Naive thymus-derived CD4-positive, alpha-beta T cell (primary cell): ENCODE measurements at regions not wholly inside any gene's neighbourhood (a gene's known extent, or its start where the extent isn't known, plus 50 kb on each side); places are given as distances from the start of the nearest gene placed in this dataset.

Experiments used
- ATAC-seq: fragments of 150-1000 bp; cut with Tn5 transposase; 2 replicates; pipeline ENCODE4 v1.10.0; 2021; ENCODE audit warnings: mild to moderate bottlenecking, moderate library complexity
- CTCF ChIA-PET: fragments of 350-600 bp; sonication (Branson Sonifier 250); formaldehyde crosslinking; loops from one replicate; lab custom pipeline; 2021; ENCODE audit warnings: antibody characterized with exemption; lab: Charles Lee
- POLR2A ChIA-PET: fragments of 350-600 bp; sonication (Branson Sonifier 250); formaldehyde crosslinking; loops from one replicate; lab custom pipeline; 2021; ENCODE audit warnings: antibody characterized with exemption, inconsistent platforms; lab: Charles Lee
- DNase-seq, 9 donors: peaks; one replicate each; pipeline versions ENCODE4 v3.0.0 to v3.0.0-alpha.2; 2020 to 2022; ENCODE audit warnings: mixed read lengths in 1 of 9
- H3K27ac ChIP-seq: one replicate; pipeline ENCODE4 v1.7.0; 2013; ENCODE audit warnings: mild to moderate bottlenecking, low read depth, low read length, moderate library complexity
- H3K27me3 ChIP-seq, 2 donors: one replicate each; pipeline ENCODE4 v1.7.0; 2013; ENCODE audit warnings: low read length in 2 of 2, mild to moderate bottlenecking in 2 of 2, moderate library complexity in 2 of 2; ENCODE audit not compliant: control insufficient read depth in 2 of 2, insufficient read depth in 2 of 2
- H3K36me3 ChIP-seq, 3 experiments: 1 replicate in 2 of 3; 2 replicates in 1 of 3; pipeline ENCODE4 v1.7.0; 2013; ENCODE audit warnings: low read length in 3 of 3, mild to moderate bottlenecking in 3 of 3, moderate library complexity in 1 of 3; ENCODE audit not compliant: insufficient read depth in 3 of 3, control insufficient read depth in 2 of 3
- H3K4me1 ChIP-seq, 2 donors: one replicate each; pipeline ENCODE4 v1.7.0; 2013; ENCODE audit warnings: low read length in 2 of 2, mild to moderate bottlenecking in 2 of 2, moderate library complexity in 1 of 2; ENCODE audit not compliant: control insufficient read depth in 2 of 2, insufficient read depth in 2 of 2
- H3K4me3 ChIP-seq: 2 replicates; pipeline ENCODE4 v1.7.0; 2013; ENCODE audit warnings: mild to moderate bottlenecking, low read length
- H3K9me3 ChIP-seq, 3 experiments: 1 replicate in 2 of 3; 2 replicates in 1 of 3; pipeline ENCODE4 v1.7.0; 2013; ENCODE audit warnings: low read length in 3 of 3; ENCODE audit not compliant: control insufficient read depth in 2 of 3
- H3K27ac Mint-ChIP-seq, 9 donors: one replicate each; pipeline ENCODE4 v1.8.0; 2020 to 2022; ENCODE audit warnings: mixed read lengths in 9 of 9, mild to moderate bottlenecking in 8 of 9, moderate library complexity in 5 of 9, inconsistent platforms in 2 of 9
- H3K27me3 Mint-ChIP-seq, 5 donors: one replicate each; pipeline ENCODE4 v1.8.0; 2021 to 2022; ENCODE audit warnings: mixed read lengths in 5 of 5, mild to moderate bottlenecking in 1 of 5
- H3K36me3 Mint-ChIP-seq, 5 donors: one replicate each; pipeline ENCODE4 v1.8.0; 2020 to 2022; ENCODE audit warnings: mixed read lengths in 5 of 5, mild to moderate bottlenecking in 3 of 5, inconsistent platforms in 1 of 5
- H3K4me1 Mint-ChIP-seq, 7 donors: one replicate each; pipeline ENCODE4 v1.8.0; 2020 to 2022; ENCODE audit warnings: mixed read lengths in 7 of 7, mild to moderate bottlenecking in 3 of 7, inconsistent platforms in 1 of 7
- H3K4me3 Mint-ChIP-seq, 10 donors: one replicate each; pipeline ENCODE4 v1.8.0; 2020 to 2022; ENCODE audit warnings: mild to moderate bottlenecking in 10 of 10, mixed read lengths in 10 of 10, moderate library complexity in 6 of 10, inconsistent platforms in 2 of 10
- H3K9me3 Mint-ChIP-seq, 11 donors: one replicate each; pipeline ENCODE4 v1.8.0; 2020 to 2022; ENCODE audit warnings: mixed read lengths in 11 of 11, mild to moderate bottlenecking in 4 of 11, inconsistent platforms in 1 of 11, moderate library complexity in 1 of 11
- intact Hi-C, 2 donors: fragments of 100-400 bp; cut with micrococcal nuclease; formaldehyde crosslinking; loops; one replicate each; pipeline ENCODE4 v1.15.1; 2023

DNA sequence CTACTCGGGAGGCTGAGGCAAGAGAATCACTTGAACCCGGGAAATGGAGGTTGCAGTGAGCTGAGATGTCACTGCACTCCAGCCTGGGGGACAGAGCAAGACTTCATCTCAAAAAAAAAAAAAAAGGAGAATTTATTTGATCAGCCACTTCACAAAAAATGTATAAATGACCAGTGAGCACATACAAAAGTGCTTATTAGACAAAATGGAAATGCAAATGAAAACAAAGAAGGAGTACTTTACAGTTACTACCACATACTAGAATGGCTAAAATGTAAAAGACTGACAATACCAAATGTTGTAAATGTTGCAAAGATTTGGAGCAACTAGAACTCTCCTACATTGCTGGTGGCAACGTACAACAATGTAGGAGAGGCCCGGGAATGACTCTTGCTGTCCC is 241.8 kb upstream of the SOX9 start:
- no peaks in the 10 kb centered on the region for H3K36me3 ChIP-seq
- Mint-ChIP-seq H3K36me3 (no peaks in the 10 kb centered on the region), H3K27me3 (peaks cover 0 to 4% (median 0%) of the 10 kb centered on the region in 5 donors), H3K4me1 (no peaks in the 10 kb centered on the region), H3K4me3 (no peak overlapping the region), H3K9me3 (peaks cover 0 to 16% (median 4%) of the 10 kb centered on the region in 11 donors), H3K27ac (no peak overlapping the region)
- DNase-seq (no peak), ATAC-seq (no peak)
- no peaks in the 10 kb centered on the region for H3K27me3 ChIP-seq
- intact Hi-C loops = no loop called here
- no peak overlapping the region for H3K4me3 ChIP-seq
- ChIA-PET POLR2A (no interaction called here), CTCF (no interaction called here)
- H3K9me3 ChIP-seq = no peaks in the 10 kb centered on the region
- H3K4me1 ChIP-seq = no peaks in the 10 kb centered on the region
- no peak overlapping the region for H3K27ac ChIP-seq

- intact Hi-C loops = no loop called here
- no peak overlapping the region for H3K27ac ChIP-seq
- H3K4me1 Mint-ChIP-seq = no peaks in the 10 kb centered on the region
- CTCF ChIA-PET = no interaction called here
- ATAC-seq (no peak), DNase-seq (no peak)
- H3K27me3 ChIP-seq = no peaks in the 10 kb centered on the region
- H3K4me1 ChIP-seq = no peaks in the 10 kb centered on the region
- peaks cover 0 to 17% (median 6%) of the 10 kb centered on the region in 11 donors for H3K9me3 Mint-ChIP-seq
- no peak overlapping the region for H3K27ac Mint-ChIP-seq
- peaks cover 0 to 4% (median 0%) of the 10 kb centered on the region in 5 donors for H3K27me3 Mint-ChIP-seq
- no peaks in the 10 kb centered on the region for H3K9me3 ChIP-seq
- no peaks in the 10 kb centered on the region for H3K36me3 Mint-ChIP-seq
- no peak overlapping the region for H3K4me3 Mint-ChIP-seq
- POLR2A ChIA-PET = no interaction called here
- no peaks in the 10 kb centered on the region for H3K36me3 ChIP-seq
- no peak overlapping the region for H3K4me3 ChIP-seq
These were observed 239.8 kb upstream of the SOX9 start for GRCh38 chr17:71881041-71881440.

DNA sequence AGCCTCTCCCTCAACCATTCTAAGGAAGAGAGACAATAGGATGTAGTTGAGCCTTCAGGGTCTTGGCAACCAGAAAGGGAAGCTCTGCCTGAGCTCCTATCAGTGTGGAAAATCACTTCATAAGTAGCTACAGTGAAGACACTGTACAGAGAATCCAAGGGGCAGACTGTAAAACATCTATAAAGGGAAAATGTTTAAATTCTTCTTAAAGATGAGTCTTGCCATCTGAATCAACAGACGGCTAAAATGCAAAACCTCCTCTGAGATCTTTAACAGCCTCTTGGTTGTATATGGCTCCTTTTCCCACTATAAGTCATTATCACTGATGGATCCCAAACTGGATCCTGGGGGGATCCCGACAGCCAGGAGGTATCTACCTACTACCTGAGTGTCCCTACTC is 239.2 kb upstream of the SOX9 start:
- intact Hi-C loops = no loop called here
- H3K27me3 ChIP-seq = no peaks in the 10 kb centered on the region

GRCh38 chr17:71883258-71883657 is 237.6 kb upstream of the SOX9 start:
- Mint-ChIP-seq H3K9me3 (peaks cover 0 to 17% (median 6%) of the 10 kb centered on the region in 11 donors), H3K27me3 (peaks cover 0 to 4% (median 0%) of the 10 kb centered on the region in 5 donors), H3K4me3 (no peak overlapping the region), H3K36me3 (no peaks in the 10 kb centered on the region), H3K4me1 (no peaks in the 10 kb centered on the region), H3K27ac (no peak overlapping the region)
- no peak overlapping the region for H3K4me3 ChIP-seq
- DNase-seq (no peak), ATAC-seq (no peak)
- H3K36me3 ChIP-seq = no peaks in the 10 kb centered on the region
- no peaks in the 10 kb centered on the region for H3K4me1 ChIP-seq
- no peaks in the 10 kb centered on the region for H3K27me3 ChIP-seq
- H3K9me3 ChIP-seq = no peaks in the 10 kb centered on the region
- intact Hi-C loops = no loop called here
- ChIA-PET POLR2A (no interaction called here), CTCF (no interaction called here)
- no peak overlapping the region for H3K27ac ChIP-seq

More for the DNA sequence above, 239.2 kb upstream of the SOX9 start:
- no peaks in the 10 kb centered on the region for H3K36me3 Mint-ChIP-seq
- no peak overlapping the region for H3K27ac Mint-ChIP-seq
- CTCF ChIA-PET = no interaction called here
- H3K4me1 ChIP-seq = no peaks in the 10 kb centered on the region
- no peak overlapping the region for H3K4me3 ChIP-seq
- H3K9me3 ChIP-seq = no peaks in the 10 kb centered on the region
- DNase-seq (no peak), ATAC-seq (no peak)
- H3K27me3 Mint-ChIP-seq = peaks cover 0 to 4% (median 0%) of the 10 kb centered on the region in 5 donors
- H3K27ac ChIP-seq = no peak overlapping the region
- no peaks in the 10 kb centered on the region for H3K36me3 ChIP-seq
- H3K9me3 Mint-ChIP-seq = peaks cover 0 to 17% (median 6%) of the 10 kb centered on the region in 11 donors
- H3K4me3 Mint-ChIP-seq = no peak overlapping the region
- POLR2A ChIA-PET = no interaction called here
- H3K4me1 Mint-ChIP-seq = no peaks in the 10 kb centered on the region

GRCh38 chr17:71883845-71884244 is 237.0 kb upstream of the SOX9 start:
- Histone ChIP-seq H3K27me3 (no peaks in the 10 kb centered on the region), H3K9me3 (no peaks in the 10 kb centered on the region), H3K27ac (no peak overlapping the region), H3K4me1 (no peaks in the 10 kb centered on the region), H3K36me3 (no peaks in the 10 kb centered on the region), H3K4me3 (no peak overlapping the region)
- no peaks in the 10 kb centered on the region for H3K4me1 Mint-ChIP-seq
- H3K27ac Mint-ChIP-seq = no peak overlapping the region
- intact Hi-C loops = no loop called here
- peaks cover 0 to 4% (median 0%) of the 10 kb centered on the region in 5 donors for H3K27me3 Mint-ChIP-seq
- no peak for DNase-seq
- H3K9me3 Mint-ChIP-seq = peaks cover 0 to 17% (median 6%) of the 10 kb centered on the region in 11 donors
- ATAC-seq = no peak
- POLR2A ChIA-PET = no interaction called here
- CTCF ChIA-PET = no interaction called here
- no peaks in the 10 kb centered on the region for H3K36me3 Mint-ChIP-seq
- no peak overlapping the region for H3K4me3 Mint-ChIP-seq

DNA sequence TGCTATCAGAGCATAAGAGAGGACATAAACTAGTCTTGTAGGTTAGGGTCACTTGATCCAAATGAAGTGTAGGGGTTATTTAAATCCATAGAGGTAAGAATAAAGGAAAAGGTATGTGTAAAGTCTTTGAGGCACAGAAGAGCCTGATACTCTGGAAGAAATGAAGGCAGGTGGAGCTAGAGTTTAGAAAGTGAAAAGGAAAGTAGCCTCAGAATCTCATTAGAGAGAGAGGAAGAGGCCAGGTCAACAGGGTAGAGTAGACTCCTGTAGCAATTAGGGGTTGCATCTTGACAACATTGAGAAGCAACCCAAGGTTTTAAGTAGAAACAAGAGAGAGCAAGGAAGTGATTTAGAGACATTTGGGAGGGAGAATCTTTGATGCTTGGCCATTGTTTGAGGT is 235.2 kb upstream of the SOX9 start:
- H3K9me3 Mint-ChIP-seq = peaks cover 0 to 29% (median 6%) of the 10 kb centered on the region in 11 donors
- no peaks in the 10 kb centered on the region for H3K36me3 ChIP-seq
- no peaks in the 10 kb centered on the region for H3K4me1 Mint-ChIP-seq
- H3K27me3 Mint-ChIP-seq = peaks cover 0 to 4% (median 0%) of the 10 kb centered on the region in 5 donors
- H3K27ac Mint-ChIP-seq = no peak overlapping the region
- no peaks in the 10 kb centered on the region for H3K9me3 ChIP-seq
- intact Hi-C loops = no loop called here
- H3K27me3 ChIP-seq = no peaks in the 10 kb centered on the region
- CTCF ChIA-PET = no interaction called here
- DNase-seq = no peak
- no peak overlapping the region for H3K4me3 ChIP-seq
- ATAC-seq = no peak
- H3K4me1 ChIP-seq = no peaks in the 10 kb centered on the region
- H3K4me3 Mint-ChIP-seq = no peak overlapping the region
- POLR2A ChIA-PET = no interaction called here
- H3K36me3 Mint-ChIP-seq = no peaks in the 10 kb centered on the region
- H3K27ac ChIP-seq = no peak overlapping the region

DNA sequence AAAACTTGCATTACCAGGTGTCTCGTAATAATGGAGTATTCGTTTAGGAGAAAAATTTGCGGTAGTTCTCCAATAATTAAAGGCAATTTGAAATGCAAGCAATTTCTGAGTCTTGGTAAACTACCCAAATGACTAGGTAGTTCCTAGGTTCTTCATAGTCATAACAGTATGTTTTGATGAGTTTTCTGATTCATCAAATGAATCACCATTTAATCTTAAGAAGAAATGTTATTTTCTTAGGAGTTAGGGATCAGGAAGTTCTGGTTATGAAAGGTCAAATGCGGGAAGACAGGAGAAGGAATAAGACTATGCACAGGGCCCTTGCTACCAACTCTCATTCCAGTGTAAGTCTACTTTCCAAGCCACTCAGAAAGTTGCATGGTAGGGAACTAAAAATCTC is 221.5 kb upstream of the SOX9 start:
- peaks cover 0 to 2% (median 0%) of the 10 kb centered on the region in 7 donors for H3K4me1 Mint-ChIP-seq
- no peak overlapping the region for H3K27ac Mint-ChIP-seq
- no peak overlapping the region for H3K4me3 Mint-ChIP-seq
- DNase-seq (no peak), ATAC-seq (no peak)
- peaks cover 0 to 23% (median 6%) of the 10 kb centered on the region in 11 donors for H3K9me3 Mint-ChIP-seq
- ChIA-PET CTCF (no interaction called here), POLR2A (no interaction called here)
- Histone ChIP-seq H3K36me3 (no peaks in the 10 kb centered on the region), H3K9me3 (no peaks in the 10 kb centered on the region), H3K4me3 (no peak overlapping the region), H3K27ac (no peak overlapping the region), H3K27me3 (no peaks in the 10 kb centered on the region), H3K4me1 (no peaks in the 10 kb centered on the region)
- peaks cover 0 to 4% (median 0%) of the 10 kb centered on the region in 5 donors for H3K27me3 Mint-ChIP-seq
- H3K36me3 Mint-ChIP-seq = peaks cover 0 to under 1% (median 0%) of the 10 kb centered on the region in 5 donors
- intact Hi-C loops = no loop called here
